NOMO-1 treated with dmso at 0.1 percent for 144 hours (cell line): ENCODE measurements at regions not wholly inside any gene's neighbourhood (a gene's known extent, or its start where the extent isn't known, plus 50 kb on each side); places are given as distances from the start of the nearest gene placed in this dataset.

Source experiments
- DNase-seq: peaks from one replicate; lab custom pipeline; 2025; ENCODE audit not compliant: unreplicated experiment; lab: John Stamatoyannopoulos, UW

GRCh38 chr1:36721261-36721660 lies 238.5 kb upstream of the CSF3R start:
- no peak for DNase-seq

GRCh38 chr1:36717431-36717830 lies 234.7 kb upstream of the CSF3R start:
- no peak for DNase-seq

DNA sequence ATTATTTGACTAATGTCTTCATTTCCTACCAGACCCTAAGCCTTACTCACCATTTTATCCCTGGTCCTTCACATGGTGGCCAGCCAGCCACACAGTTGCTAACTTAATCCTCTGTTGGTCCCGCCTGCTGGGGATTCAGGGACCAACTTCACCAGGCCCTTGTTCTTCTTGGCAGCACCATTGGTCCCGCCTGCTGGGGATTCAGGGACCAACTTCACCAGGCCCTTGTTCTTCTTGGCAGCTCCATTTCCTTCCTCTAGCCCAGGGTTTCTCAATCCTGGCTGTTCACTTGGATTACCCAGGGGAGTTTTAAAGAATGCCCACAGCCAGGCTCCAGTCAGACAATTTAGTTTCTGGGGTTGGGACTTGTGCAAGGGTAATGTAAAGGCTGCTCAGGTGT lies 233.1 kb upstream of the CSF3R start:
- no peak for DNase-seq

DNA sequence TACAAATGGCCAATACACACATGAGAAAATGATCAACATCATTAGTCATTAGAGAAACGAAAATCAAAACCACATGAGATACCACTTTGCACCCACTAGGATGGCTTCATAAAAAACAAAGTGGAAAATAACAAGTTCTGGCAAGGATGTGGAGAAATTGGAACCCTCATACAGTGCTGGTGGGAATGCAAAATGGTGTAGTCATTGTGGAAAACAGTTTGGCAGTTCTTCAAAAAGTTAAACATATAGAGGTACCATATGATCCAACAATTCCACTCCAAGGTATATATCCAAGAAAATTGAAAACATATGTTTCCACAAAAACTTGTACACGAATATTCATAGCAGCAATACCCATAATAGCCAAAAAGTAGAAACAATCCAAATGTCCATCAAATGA lies 231.6 kb upstream of the CSF3R start:
- no peak for DNase-seq

GRCh38 chr1:36711480-36711879 lies 228.8 kb upstream of the CSF3R start:
- no peak for DNase-seq

DNA sequence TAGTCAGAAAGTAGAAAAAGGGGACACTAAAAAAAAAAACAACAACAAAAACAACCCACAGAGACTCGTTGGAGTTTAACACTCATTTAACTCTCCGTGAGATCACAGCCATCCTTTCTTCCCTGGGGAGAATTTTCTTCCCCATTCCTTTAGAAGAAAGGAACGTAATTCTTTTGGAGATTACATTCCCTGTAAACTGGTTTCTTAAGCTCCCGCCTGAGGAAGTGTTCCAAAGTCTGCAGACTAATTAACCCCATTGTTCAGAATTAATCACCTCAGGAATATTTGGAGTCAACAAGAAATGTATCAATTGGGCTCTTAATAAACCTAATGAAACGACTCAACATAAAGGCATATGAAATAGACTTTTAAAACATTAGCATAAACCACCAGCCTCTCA lies 228.2 kb upstream of the CSF3R start:
- DNase-seq: no peak

DNA sequence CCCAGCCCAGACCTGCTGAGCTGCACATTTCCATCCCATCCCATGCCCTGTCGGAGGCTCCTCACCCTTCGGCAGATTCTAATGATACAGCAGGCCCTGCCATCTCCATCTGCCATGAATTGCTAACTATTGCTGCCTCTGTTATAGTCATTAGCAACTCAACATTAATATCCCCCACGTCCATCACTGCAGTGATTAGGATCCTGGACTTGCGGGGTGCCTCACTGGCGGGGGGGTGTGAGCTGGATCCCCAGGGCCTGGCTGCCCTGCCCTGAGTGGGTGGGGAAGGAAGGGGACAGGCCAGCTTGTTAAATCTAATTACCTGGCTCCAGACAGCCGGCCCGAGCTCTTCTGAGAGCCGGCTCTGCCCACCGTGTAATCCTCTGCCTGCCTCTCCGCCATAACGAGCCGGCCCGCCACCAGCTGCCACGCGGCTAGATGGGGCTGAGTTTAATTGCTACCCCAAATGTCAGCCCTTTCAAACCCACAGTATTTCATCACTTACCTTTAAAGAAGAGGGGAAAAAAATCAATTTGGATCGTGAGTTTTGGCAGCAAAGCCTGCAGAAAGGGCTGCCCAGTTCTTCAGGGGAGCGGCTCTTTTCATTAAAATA lies 227.3 kb upstream of the CSF3R start:
- no peak for DNase-seq

- no peak for DNase-seq
These were observed 225.9 kb upstream of the CSF3R start for GRCh38 chr1:36708587-36708986.

DNA sequence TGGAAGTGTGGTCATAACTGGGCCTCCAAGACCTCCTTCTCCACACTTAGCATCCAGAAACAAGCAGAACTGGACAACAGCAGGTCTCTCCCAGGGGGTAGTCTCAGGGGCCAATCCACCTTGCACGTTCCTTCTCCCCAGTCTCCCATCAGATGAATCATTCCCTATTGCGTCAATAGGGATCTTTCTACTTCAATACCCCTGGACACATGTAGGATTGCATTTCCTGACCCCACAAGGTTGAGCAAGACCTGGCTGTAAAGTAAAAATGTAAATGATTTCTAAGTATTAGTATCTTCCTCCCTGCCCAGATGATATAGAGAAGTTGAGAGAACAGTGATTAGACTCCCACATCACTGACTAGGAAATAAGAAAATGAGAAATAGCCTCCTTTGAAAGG lies 224.5 kb upstream of the CSF3R start:
- no peak for DNase-seq

DNA sequence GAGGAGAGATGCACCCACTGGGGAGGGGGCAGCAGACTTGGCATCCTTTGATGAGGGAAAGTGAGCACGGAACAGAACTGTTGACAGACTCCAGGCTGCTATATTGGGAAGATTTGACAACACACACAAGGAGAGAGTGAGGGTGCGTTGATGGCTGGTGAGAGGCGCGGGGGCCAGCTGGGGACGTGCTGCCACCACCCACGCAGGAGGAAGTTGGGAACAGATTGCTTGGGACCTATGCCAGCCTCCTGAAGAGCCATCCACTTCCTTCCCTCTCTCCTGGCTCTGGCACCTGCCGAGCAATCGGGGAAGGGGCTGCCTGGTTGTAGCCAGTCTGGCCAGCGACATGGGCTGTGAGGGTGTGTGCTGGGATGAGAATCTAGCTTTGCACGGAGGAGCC lies 223.7 kb upstream of the CSF3R start:
- DNase-seq: no peak

DNA sequence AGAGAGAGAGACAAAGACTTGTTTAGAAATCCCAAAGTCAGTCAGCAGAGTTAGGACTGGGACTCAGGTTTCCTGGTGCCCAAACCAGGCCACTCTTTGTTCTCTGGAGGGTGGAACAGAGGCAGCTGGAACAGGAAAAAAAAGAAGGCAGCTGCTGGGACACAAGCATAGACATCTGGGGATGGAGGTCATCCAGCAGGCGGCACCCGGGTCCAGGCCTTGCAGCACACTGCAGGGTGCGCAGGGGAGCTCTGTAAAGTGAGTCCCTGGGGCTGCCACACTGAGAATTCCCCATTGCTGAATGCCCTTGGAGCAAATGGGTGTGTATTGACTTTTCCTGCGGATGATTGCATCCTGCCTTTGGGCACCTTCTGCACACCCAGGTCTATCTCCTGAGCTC lies 222.9 kb upstream of the CSF3R start:
- no peak for DNase-seq

DNA sequence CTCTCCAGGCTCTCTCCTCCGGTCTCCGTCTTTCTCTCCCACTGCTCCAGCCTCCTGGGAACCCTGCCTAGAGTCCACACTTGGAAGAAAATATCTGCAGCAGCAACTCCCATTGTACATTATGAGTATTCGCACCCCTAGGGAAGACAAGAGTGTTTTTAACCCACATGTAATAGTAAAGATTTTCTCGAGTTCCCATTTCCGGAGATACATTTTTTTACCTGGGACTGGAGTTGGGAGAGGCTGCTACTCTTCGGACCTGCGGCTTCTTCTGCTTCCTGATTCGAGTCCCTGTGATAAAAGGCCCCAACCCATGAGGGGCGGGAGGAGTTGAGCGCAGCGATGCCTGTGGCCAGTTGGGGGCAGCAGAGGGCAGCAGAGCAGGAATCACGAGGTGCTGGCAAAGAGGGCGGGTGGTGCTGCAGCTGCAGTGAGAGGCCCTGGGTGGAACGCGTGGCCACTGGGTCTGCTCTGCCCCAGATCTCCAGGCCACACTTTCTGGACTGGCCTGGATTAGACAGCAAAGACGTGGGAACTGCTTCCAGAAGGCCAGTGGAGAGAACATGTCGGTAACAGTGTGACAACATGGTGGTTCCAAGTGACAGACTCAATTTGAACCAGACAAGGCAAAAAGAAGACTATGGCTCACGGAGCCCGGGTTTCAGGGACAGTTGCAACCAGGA lies 221.0 kb upstream of the CSF3R start:
- peak; percentile 68 for DNase-seq

DNA sequence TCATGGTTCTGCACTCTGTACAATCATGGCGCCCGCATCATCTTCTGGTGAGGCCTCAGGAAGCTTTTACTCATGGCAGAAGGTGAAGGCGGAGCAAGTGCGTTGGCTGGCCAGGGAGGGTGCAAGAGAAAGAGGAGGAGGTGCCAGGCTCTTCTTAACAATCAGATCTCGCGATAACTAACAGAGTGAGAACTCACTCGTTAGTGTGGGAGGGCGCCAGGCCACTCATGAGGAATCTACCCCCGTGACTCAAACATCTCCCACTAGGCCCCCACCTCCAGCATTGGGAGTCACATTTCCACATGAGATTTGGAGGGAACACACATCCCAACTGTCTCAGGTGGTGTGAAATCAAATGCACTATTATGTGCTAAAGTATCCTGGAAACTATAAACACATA lies 220.2 kb upstream of the CSF3R start:
- DNase-seq: no peak

GRCh38 chr1:36699113-36699911 lies 216.6 kb upstream of the CSF3R start:
- DNase-seq: no peak

GRCh38 chr1:36697836-36698605 lies 215.3 kb upstream of the CSF3R start:
- no peak for DNase-seq

- DNase-seq: no peak
These were observed 213.7 kb upstream of the CSF3R start for GRCh38 chr1:36696261-36696940.

DNA sequence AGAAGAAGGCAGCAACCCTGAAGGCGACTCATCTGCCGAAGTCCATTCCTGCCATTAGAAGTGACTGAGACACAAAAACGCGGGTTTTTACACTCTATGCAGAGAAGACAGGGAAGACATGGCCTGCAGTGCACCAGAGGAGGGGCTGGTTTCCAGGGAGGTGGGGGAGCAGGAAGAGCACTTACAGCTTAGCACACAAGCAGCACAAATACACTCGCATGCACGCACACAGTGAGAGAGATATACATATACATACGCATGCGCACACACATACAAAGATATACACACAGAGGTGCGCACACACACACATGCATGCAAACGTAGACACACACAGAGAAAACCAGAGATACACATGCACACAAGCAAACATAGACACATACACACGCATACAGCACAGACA lies 210.9 kb upstream of the CSF3R start:
- DNase-seq: no peak

DNA sequence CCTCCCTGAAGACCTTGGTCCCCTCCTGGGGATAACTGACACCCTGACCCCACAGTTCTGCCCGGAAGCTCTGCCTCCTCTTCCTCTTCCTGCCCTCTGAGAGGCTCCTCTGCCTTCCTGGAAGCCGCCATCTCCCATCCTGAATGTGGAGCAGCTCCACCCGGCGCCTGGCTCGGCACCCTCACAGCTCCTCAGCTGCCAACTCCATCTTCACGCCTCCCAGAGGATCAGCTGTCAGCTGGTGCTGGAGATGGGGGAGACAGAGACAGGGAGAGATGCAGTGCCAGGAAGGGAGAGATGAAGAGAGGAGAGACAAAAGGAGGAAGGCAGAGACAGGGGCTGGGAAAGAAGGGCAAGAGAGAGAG lies 210.4 kb upstream of the CSF3R start:
- no peak for DNase-seq

GRCh38 chr1:36692465-36693160 lies 209.9 kb upstream of the CSF3R start:
- no peak for DNase-seq

DNA sequence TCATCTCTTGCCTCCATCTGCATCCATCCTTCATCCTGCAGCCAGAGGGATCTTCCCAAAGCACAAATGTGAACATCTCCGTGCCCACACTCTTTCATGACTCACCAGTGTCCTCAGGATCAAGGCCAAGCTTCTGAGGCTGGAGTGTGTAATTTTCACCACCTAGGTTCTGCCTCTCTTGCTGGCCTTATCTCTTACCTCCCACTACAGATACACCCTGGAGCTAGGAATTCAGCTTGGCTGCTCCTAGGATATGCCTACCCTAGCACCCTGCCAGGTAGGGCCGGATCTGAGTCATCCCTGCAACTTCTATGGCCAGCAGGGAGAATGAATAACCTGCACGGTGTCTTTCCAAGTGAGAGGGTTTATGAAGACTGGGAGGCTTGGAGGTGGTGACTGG lies 208.7 kb upstream of the CSF3R start:
- DNase-seq: no peak
